T1000 (cell line): ENCODE measurements at regions not wholly inside any gene's neighbourhood (a gene's known extent, or its start where the extent isn't known, plus 50 kb on each side); places are given as distances from the start of the nearest gene placed in this dataset.
"Not testable (repeated sequence)": the region's sequence is repeated elsewhere in the genome, so short reads cannot be mapped to it uniquely, and the experiment has no call there.

Source experiments
- DNase-seq: peaks from one replicate; lab custom pipeline; 2025; ENCODE audit warnings: mixed read lengths; lab: John Stamatoyannopoulos, UW

- no peak for DNase-seq
These were observed 1015.5 kb upstream of the MIR17HG start for GRCh38 chr13:90331974-90332373.

DNA sequence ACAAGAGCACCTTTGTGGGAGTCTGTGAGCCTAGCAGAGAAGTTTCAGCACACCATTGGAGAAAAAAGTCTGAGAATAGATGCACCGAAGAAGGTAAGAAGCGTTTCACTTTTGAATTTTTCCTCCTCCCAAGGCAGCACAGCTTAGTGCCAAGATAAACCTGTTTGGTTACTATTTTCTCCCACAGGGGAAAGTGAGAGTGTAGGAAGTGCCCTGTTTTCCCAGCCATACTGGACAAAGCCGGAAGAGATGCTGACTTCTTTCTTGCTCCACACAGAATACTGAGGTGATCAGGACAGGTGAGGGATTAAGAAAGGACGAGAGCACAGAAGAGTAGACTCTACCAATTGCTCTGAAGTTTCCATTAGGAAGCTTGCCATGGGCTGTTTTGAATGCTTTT, 1011.0 kb upstream of the MIR17HG start:
- DNase-seq, result no peak

- DNase-seq, result not testable (repeated sequence)
These were observed 1006.1 kb upstream of the MIR17HG start for GRCh38 chr13:90341348-90341747.

- not testable (repeated sequence) for DNase-seq
These were observed 998.9 kb upstream of the MIR17HG start for GRCh38 chr13:90348477-90349136.

DNA sequence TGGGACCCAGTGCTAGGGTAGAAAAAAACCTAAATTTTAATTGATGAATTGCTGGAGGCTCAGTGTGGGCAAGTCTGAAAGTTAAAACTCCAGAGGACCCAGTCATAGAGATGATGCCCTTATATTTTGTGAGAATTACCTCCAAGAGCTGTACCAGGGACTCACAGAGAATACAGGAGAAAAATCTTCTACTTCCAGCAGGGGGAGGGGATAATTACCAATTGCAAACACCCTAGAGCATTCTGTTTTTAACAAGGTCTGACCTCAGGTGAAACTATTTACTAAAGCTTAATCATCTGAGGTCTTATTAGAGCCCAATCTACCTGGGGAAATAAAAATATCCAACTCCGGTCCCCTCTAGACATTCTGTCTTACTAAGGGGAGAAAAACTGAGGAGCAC, 994.7 kb upstream of the MIR17HG start:
- no peak for DNase-seq

GRCh38 chr13:90355162-90355751, 992.2 kb upstream of the MIR17HG start:
- no peak for DNase-seq

- no peak for DNase-seq
These were observed 986.7 kb upstream of the MIR17HG start for GRCh38 chr13:90360785-90361184.

DNA sequence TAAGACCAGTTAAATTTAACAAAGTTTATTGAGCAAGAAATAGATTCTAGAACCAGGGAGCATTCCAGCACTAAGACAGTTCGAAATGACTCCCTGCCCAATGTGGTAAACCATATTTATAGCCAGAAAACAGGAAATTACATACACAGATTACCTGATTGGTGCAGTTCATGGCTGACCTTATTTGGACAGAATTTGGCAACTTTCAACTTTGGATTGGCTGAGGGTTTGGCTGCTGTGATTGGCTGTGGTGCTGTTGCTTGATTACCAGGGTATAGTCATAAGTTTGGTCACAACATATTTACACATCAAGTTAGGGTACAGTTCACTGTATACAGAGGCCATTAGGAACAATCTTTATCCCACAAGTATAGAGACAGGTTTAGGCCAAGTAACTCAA, 984.8 kb upstream of the MIR17HG start:
- no peak for DNase-seq

DNA sequence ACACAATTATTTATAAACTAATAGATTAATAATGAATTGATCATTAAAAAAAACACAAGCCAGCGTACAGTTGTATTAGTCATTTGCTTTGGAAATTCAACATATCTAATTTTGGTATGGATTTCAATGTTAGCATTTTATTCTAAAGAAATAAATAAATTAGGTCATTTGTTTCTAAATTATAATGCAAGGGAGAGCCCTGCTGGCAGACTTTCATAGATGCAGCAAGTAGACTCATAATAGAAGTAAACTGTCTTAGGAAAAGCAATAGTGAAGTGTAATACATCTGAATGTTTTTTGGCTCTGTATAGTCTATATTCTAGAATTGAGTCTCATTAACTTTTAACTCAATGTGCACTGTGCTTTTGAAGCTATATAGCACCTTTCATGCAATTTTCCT, 982.4 kb upstream of the MIR17HG start:
- DNase-seq, result no peak

- no peak for DNase-seq
These were observed 973.3 kb upstream of the MIR17HG start for GRCh38 chr13:90374168-90374567.

- DNase-seq, result no peak
These were observed 971.6 kb upstream of the MIR17HG start for GRCh38 chr13:90375851-90376250.

GRCh38 chr13:90382425-90382824, 965.1 kb upstream of the MIR17HG start:
- DNase-seq, result no peak

DNA sequence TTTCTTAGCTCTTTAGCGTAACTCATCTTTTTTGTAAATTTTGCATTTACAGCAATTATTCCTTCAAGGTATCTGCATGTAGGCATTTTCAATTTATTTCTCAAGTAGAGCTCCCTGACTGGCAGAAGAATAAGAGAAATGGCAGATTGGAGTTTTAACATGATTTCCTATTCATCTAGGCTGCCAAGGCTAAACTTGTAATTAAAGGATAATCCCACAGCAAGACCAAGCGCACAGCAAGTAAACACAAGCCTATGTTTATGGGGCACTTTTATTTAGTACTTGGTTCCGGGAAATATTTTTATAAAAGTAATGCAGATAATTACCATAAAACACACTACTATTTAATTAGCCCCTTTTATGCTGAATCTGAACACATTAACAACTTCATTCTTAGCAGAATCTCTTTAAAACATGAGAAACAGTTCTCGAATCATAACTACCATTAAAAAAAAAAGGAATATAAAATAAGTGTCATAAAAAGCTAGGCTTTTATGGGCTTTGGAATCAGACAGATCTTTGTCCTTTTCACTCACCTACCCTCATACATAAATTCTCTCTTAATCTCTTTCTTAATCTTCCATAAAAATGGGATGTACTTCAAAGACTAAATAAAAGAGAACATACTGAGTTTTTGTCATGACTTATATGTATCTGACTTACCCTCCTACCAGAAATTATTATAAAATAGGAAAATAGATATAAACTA, 961.6 kb upstream of the MIR17HG start:
- DNase-seq, result no peak

- DNase-seq, result no peak
These were observed 958.5 kb upstream of the MIR17HG start for GRCh38 chr13:90388887-90389452.

- no peak for DNase-seq
These were observed 958.0 kb upstream of the MIR17HG start for GRCh38 chr13:90389537-90389936.

- DNase-seq, result no peak
These were observed 954.1 kb upstream of the MIR17HG start for GRCh38 chr13:90393408-90393807.

DNA sequence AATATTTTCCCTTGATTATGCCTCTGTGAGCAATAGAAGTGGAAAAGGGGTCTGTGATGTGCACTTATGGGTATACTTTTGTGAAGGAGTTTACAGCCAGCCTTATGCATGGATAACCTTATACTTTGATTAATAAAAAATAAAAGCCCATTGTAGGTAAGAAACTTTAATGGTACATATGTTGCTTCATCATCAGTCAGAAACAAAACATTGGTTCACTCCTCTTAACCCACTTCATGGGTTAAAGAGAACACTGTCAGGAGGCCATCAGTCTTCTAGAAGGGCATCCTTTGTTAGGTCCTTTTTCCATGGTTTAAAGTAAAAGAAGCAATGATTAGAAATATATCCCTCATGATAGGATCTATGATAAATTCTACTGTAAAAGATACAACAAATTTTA, 952.1 kb upstream of the MIR17HG start:
- DNase-seq, result no peak

GRCh38 chr13:90395846-90396245, 951.6 kb upstream of the MIR17HG start:
- DNase-seq, result no peak

DNA sequence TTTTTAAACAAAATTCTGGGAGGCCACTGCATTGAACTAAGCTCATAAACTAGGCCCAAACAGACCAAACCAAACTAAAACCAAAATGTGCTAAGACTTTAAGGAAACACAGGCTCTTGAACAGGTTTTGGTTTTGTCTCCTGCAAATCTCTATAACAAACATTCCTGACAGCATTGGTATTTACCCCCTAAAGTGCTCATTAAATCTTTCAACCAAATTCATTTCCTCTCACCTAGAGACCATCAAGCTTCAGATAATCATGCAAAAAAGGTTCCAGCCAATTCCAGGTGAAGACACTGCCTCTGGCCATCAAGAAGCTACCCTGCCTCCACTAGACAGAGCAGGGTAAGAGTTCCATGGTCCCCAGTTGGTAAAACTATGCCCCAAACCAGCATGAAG, 951.2 kb upstream of the MIR17HG start:
- no peak for DNase-seq

GRCh38 chr13:90397503-90397902, 950.0 kb upstream of the MIR17HG start:
- no peak for DNase-seq

DNA sequence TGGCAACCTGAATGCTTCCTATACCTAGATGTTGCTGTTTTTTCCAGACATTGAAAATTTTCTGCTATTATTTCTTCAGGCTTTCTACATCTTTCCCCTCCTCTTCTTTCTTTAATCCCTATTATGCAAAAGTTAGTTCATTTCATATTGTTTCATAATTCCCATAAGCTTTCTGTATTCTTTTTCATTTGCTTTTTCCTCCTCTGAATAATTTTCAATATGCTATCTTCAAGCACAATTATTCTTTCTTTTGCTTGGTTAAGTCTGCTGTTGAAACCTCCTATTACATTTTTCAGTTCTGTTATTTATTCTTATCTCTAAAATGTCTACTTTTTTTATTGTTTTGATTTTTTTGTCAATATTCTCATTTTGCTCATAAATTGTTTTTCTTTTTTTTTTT, 947.1 kb upstream of the MIR17HG start:
- no peak for DNase-seq

- no peak for DNase-seq
These were observed 946.3 kb upstream of the MIR17HG start for GRCh38 chr13:90401150-90401549.

DNA sequence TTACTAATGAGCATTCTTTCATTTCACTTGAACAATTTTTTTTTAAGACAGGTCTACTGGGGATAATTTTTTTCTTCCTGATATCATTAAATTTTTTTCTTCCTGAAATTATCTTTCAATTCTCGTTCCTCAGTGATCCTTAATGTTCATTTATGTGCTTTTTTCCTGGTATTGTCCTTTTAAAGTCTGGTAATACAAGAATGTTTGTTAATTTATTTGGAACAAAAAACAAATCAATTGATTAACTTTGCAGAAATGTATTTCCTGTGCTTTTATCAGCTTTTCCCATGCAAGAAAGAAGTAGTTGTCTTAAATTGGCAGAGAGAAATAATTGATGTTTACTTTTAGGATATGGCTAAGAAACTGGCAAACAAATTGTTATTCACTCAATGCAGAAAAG, 945.4 kb upstream of the MIR17HG start:
- DNase-seq, result no peak
